ENCODE measurements at regions not wholly inside any gene's neighbourhood (a gene's known extent, or its start where the extent isn't known, plus 50 kb on each side); places are given as distances from the start of the nearest gene placed in this dataset.
"Not testable (repeated sequence)": the region's sequence is repeated elsewhere in the genome, so short reads cannot be mapped to it uniquely, and the experiment has no call there.

GRCh38 chrX:73965833-73966232 lies 113.3 kb upstream of the XIST start:
- TF ChIP-seq, protein P1, sequence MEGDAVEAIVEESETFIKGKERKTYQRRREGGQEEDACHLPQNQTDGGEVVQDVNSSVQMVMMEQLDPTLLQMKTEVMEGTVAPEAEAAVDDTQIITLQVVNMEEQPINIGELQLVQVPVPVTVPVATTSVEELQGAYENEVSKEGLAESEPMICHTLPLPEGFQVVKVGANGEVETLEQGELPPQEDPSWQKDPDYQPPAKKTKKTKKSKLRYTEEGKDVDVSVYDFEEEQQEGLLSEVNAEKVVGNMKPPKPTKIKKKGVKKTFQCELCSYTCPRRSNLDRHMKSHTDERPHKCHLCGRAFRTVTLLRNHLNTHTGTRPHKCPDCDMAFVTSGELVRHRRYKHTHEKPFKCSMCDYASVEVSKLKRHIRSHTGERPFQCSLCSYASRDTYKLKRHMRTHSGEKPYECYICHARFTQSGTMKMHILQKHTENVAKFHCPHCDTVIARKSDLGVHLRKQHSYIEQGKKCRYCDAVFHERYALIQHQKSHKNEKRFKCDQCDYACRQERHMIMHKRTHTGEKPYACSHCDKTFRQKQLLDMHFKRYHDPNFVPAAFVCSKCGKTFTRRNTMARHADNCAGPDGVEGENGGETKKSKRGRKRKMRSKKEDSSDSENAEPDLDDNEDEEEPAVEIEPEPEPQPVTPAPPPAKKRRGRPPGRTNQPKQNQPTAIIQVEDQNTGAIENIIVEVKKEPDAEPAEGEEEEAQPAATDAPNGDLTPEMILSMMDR (IDR thresholded peaks at IDR 0.05): no peak
- TF ChIP-seq POLR2A (IDR thresholded peaks at IDR 0.05) (no peak), EP300 (IDR thresholded peaks at IDR 0.05) (no peak), POLR2AphosphoS5 (IDR thresholded peaks at IDR 0.05) (no peak)
- Histone ChIP-seq H3K27ac (no peak overlapping the region), H3K27me3 (no peaks in the 10 kb centered on the region), H3K4me1 (no peaks in the 10 kb centered on the region), H3K4me3 (no peak overlapping the region), H3K36me3 (peaks cover 0 to 4% (median 0%) of the 10 kb centered on the region in 4 donors), H3K9me3 (no peaks in the 10 kb centered on the region)
- ATAC-seq (ENCODE audit: low FRiP score in 2 of 2): no peak
- DNase-seq: no peak
- WGBS, 2 donors: 76 to 89% methylated on average over 2 of the region's 2 CpGs

GRCh38 chrX:73964579-73964978 lies 112.1 kb upstream of the XIST start:
- WGBS, 2 donors: 100% methylated on average over 1 of the region's 1 CpG; no CpG with 5 or more reads in 1 of the 2 donors
- no peaks in the 10 kb centered on the region for H3K9me3 ChIP-seq
- no peaks in the 10 kb centered on the region for H3K4me1 ChIP-seq
- peaks cover 0 to 4% (median 0%) of the 10 kb centered on the region in 4 donors for H3K36me3 ChIP-seq
- H3K27ac ChIP-seq: no peak overlapping the region
- H3K27me3 ChIP-seq: no peaks in the 10 kb centered on the region
- no peak overlapping the region for H3K4me3 ChIP-seq
- DNase-seq (no peak), ATAC-seq (ENCODE audit: low FRiP score in 2 of 2) (no peak)
- TF ChIP-seq POLR2AphosphoS5 (IDR thresholded peaks at IDR 0.05): no peak
- TF ChIP-seq EP300 (IDR thresholded peaks at IDR 0.05): no peak
- TF ChIP-seq, protein P1 (IDR thresholded peaks at IDR 0.05): no peak
- TF ChIP-seq POLR2A (IDR thresholded peaks at IDR 0.05): no peak

- TF ChIP-seq POLR2AphosphoS5 (IDR thresholded peaks at IDR 0.05): no peak
- TF ChIP-seq, protein P1 (IDR thresholded peaks at IDR 0.05): no peak
- no peak for TF ChIP-seq POLR2A (IDR thresholded peaks at IDR 0.05)
- TF ChIP-seq EP300 (IDR thresholded peaks at IDR 0.05): no peak
- H3K27me3 ChIP-seq: no peaks in the 10 kb centered on the region
- ATAC-seq (ENCODE audit: low FRiP score in 2 of 2): no peak
- no peaks in the 10 kb centered on the region for H3K9me3 ChIP-seq
- H3K4me1 ChIP-seq: no peaks in the 10 kb centered on the region
- no peak overlapping the region for H3K4me3 ChIP-seq
- H3K27ac ChIP-seq: no peak overlapping the region
- H3K36me3 ChIP-seq: peaks cover 0 to 4% (median 0%) of the 10 kb centered on the region in 4 donors
- WGBS, 2 donors: 73 to 92% methylated on average over 2 to 9 of the region's 9 CpGs
- DNase-seq: no peak
Observed at GRCh38 chrX:73963682-73964081, 111.2 kb upstream of the XIST start.

- no peaks in the 10 kb centered on the region for H3K9me3 ChIP-seq
- TF ChIP-seq POLR2AphosphoS5 (IDR thresholded peaks at IDR 0.05): no peak
- TF ChIP-seq EP300 (IDR thresholded peaks at IDR 0.05): no peak
- TF ChIP-seq, protein P1 (IDR thresholded peaks at IDR 0.05): no peak
- no peak for TF ChIP-seq POLR2A (IDR thresholded peaks at IDR 0.05)
- no peaks in the 10 kb centered on the region for H3K27me3 ChIP-seq
- H3K27ac ChIP-seq: no peak overlapping the region
- peaks cover 0 to 4% (median 0%) of the 10 kb centered on the region in 4 donors for H3K36me3 ChIP-seq
- no peak for ATAC-seq (ENCODE audit: low FRiP score in 2 of 2)
- H3K4me1 ChIP-seq: no peaks in the 10 kb centered on the region
- no peak for DNase-seq
- 98 to 99% methylated on average over 8 of the region's 8 CpGs for WGBS, 2 donors
- H3K4me3 ChIP-seq: no peak overlapping the region
Observed at GRCh38 chrX:73962948-73963347, 110.4 kb upstream of the XIST start.

GRCh38 chrX:73961867-73962266 lies 109.4 kb upstream of the XIST start:
- not testable (repeated sequence) for H3K4me3 ChIP-seq; H3K36me3 ChIP-seq; ATAC-seq (ENCODE audit: low FRiP score in 2 of 2); H3K27me3 ChIP-seq; H3K9me3 ChIP-seq; DNase-seq; H3K4me1 ChIP-seq; H3K27ac ChIP-seq
- 95% methylated on average over 6 of the region's 6 CpGs for WGBS, 2 donors
